HEK293T (cell line): ENCODE measurements at regions not wholly inside any gene's neighbourhood (a gene's known extent, or its start where the extent isn't known, plus 50 kb on each side); places are given as distances from the start of the nearest gene placed in this dataset.

Experiments used
- ARNT ChIP-seq: fragments of 450-650 bp; IDR thresholded peaks from 2 replicates; pipeline ENCODE4 v1.6.1; 2017; ENCODE audit warnings: mild to moderate bottlenecking
- BHLHE40 ChIP-seq: fragments of 450-650 bp; IDR thresholded peaks from 2 replicates; pipeline ENCODE4 v1.6.1; 2016; ENCODE audit warnings: mild to moderate bottlenecking, moderate library complexity, borderline replicate concordance
- ELF4 ChIP-seq: fragments of 450-650 bp; IDR thresholded peaks from 2 replicates; pipeline ENCODE4 v1.6.1; 2017; ENCODE audit warnings: antibody characterized with exemption
- FOXA1 ChIP-seq: fragments of 450-650 bp; IDR thresholded peaks from 2 replicates; pipeline ENCODE4 v1.6.1; 2016; ENCODE audit warnings: mild to moderate bottlenecking
- FOXK2 ChIP-seq: fragments of 450-650 bp; IDR thresholded peaks from 2 replicates; pipeline ENCODE4 v1.6.1; 2016; ENCODE audit warnings: mild to moderate bottlenecking
- FOXM1 ChIP-seq: fragments of 450-650 bp; IDR thresholded peaks from 2 replicates; pipeline ENCODE4 v1.6.1; 2017; ENCODE audit warnings: mild to moderate bottlenecking, borderline replicate concordance
- LEF1 ChIP-seq: fragments of 450-650 bp; IDR thresholded peaks from 2 replicates; pipeline ENCODE4 v1.6.1; 2017; ENCODE audit warnings: mild to moderate bottlenecking, borderline replicate concordance
- PKNOX1 ChIP-seq: fragments of 450-650 bp; IDR thresholded peaks from 2 replicates; pipeline ENCODE4 v1.6.1; 2016
- SP1 ChIP-seq: fragments of 450-650 bp; IDR thresholded peaks from 2 replicates; pipeline ENCODE4 v1.6.1; 2017
- SUZ12 ChIP-seq: fragments of 450-650 bp; IDR thresholded peaks from 2 replicates; pipeline ENCODE4 v1.6.1; 2016; ENCODE audit warnings: mild to moderate bottlenecking
- TARDBP ChIP-seq: fragments of 450-650 bp; IDR thresholded peaks from 2 replicates; pipeline ENCODE4 v1.6.1; 2016
- ZNF384 ChIP-seq: fragments of 450-650 bp; IDR thresholded peaks from 2 replicates; pipeline ENCODE4 v1.6.1; 2016

- TF ChIP-seq FOXM1, result no peak
- no peak for TF ChIP-seq LEF1
- TF ChIP-seq FOXA1, result no peak
- no peak for TF ChIP-seq SP1
- no peak for TF ChIP-seq BHLHE40
- TF ChIP-seq PKNOX1, result no peak
- TF ChIP-seq ARNT, result no peak
- no peak for TF ChIP-seq ELF4
- no peak for TF ChIP-seq SUZ12
- no peak for TF ChIP-seq TARDBP
- no peak for TF ChIP-seq FOXK2
- TF ChIP-seq ZNF384, result no peak
Measured at GRCh38 chr12:124685689-124686369, 118.4 kb upstream of the NCOR2 start.
